ENCODE measurements at regions not wholly inside any gene's neighbourhood (a gene's known extent, or its start where the extent isn't known, plus 50 kb on each side); places are given as distances from the start of the nearest gene placed in this dataset.

GRCh38 chr5:176711883-176712282 is 64.6 kb downstream of the TSPAN17 start:
- intact Hi-C loops (cut with micrococcal nuclease), result no loop called here
- H3K27me3 Mint-ChIP-seq, result peaks cover 61% of the 10 kb centered on the region
- H3K36me3 Mint-ChIP-seq (ENCODE audit: low read depth), result no peaks in the 10 kb centered on the region
- H3K4me1 Mint-ChIP-seq (ENCODE audit: low read depth), result no peaks in the 10 kb centered on the region
- H3K4me3 Mint-ChIP-seq, result no peak overlapping the region
- no peaks in the 10 kb centered on the region for H3K9me3 Mint-ChIP-seq
- H3K27ac Mint-ChIP-seq, result no peak overlapping the region

DNA sequence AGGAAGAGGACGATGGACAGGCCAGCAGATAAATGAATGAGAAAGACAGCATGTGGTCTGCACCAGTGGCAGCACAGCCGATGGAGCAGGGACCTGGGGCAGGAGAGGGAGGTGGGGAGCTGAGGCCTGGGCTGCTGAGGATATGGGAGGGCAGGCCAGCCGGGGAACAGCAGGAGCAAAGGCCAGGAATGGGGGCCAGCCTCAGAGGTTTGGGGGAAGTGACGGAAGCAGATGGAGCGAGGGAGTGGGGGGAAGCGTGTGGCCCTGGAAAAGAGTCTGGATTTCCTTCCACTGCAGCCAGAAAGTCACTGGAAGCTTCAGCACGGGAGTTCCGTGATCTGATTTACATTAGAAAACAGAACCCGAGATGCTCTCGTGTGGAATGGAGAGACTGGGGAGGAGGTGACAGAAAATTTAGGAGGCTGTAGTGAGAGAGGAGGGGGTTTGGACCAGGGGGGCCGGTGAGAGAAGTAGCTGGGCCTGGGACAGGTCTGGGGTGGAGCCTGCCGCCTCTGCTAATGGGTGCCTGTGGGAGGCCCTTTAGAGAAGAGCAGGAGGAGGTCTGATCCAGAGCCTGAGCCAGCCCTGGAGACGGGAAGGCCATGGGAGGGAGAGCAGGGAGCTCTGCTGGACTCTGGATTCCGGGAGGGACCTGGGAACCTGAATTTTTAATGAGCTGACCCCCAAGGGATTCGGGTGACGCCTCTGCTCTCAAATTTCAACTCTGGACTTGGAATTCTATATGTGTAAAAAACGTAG is 65.4 kb downstream of the TSPAN17 start:
- Mint-ChIP-seq H3K36me3 (ENCODE audit: low read depth) (no peaks in the 10 kb centered on the region), H3K4me1 (ENCODE audit: low read depth) (no peaks in the 10 kb centered on the region), H3K27me3 (peaks cover 61% of the 10 kb centered on the region), H3K9me3 (no peaks in the 10 kb centered on the region), H3K27ac (no peak overlapping the region), H3K4me3 (no peak overlapping the region)
- intact Hi-C loops (cut with micrococcal nuclease), result no loop called here

- Mint-ChIP-seq H3K27me3 (peaks cover 64% of the 10 kb centered on the region), H3K4me1 (ENCODE audit: low read depth) (no peaks in the 10 kb centered on the region), H3K36me3 (ENCODE audit: low read depth) (no peaks in the 10 kb centered on the region), H3K27ac (no peak overlapping the region), H3K9me3 (no peaks in the 10 kb centered on the region), H3K4me3 (no peak overlapping the region)
- intact Hi-C loops (cut with micrococcal nuclease), result no loop called here
Observed at GRCh38 chr5:176713409-176713808, 66.1 kb downstream of the TSPAN17 start.

GRCh38 chr5:176714067-176714466 is 66.8 kb downstream of the TSPAN17 start:
- Mint-ChIP-seq H3K27me3 (peaks cover 62% of the 10 kb centered on the region), H3K4me1 (ENCODE audit: low read depth) (peaks cover 3% of the 10 kb centered on the region), H3K27ac (no peak overlapping the region), H3K9me3 (no peaks in the 10 kb centered on the region), H3K36me3 (ENCODE audit: low read depth) (no peaks in the 10 kb centered on the region), H3K4me3 (no peak overlapping the region)
- intact Hi-C loops (cut with micrococcal nuclease), result no loop called here

DNA sequence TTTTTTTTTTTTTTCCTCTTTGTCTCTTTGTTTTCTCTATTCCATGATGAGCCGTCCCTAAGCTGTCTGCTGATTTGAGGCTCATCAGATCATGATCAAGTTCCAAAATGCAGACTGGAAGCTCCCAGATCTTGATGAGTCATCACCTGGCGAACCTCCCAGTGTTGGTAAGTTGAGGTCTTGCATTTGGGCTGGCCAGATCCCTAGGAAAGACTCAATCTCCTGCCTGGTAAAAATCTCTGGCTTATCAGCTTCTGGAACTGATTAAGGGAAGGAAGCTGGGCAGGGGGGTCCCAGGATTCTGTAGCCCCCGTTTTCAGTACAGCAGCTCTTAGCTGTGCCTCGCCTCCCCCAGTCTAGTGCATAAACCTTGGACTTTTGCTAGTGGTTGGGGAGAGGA is 69.0 kb downstream of the TSPAN17 start:
- H3K4me3 Mint-ChIP-seq, result no peak overlapping the region
- H3K27ac Mint-ChIP-seq, result no peak overlapping the region
- intact Hi-C loops (cut with micrococcal nuclease), result no loop called here
- H3K4me1 Mint-ChIP-seq (ENCODE audit: low read depth), result peaks cover 5% of the 10 kb centered on the region
- no peaks in the 10 kb centered on the region for H3K9me3 Mint-ChIP-seq
- no peaks in the 10 kb centered on the region for H3K36me3 Mint-ChIP-seq (ENCODE audit: low read depth)
- peaks cover 63% of the 10 kb centered on the region for H3K27me3 Mint-ChIP-seq

DNA sequence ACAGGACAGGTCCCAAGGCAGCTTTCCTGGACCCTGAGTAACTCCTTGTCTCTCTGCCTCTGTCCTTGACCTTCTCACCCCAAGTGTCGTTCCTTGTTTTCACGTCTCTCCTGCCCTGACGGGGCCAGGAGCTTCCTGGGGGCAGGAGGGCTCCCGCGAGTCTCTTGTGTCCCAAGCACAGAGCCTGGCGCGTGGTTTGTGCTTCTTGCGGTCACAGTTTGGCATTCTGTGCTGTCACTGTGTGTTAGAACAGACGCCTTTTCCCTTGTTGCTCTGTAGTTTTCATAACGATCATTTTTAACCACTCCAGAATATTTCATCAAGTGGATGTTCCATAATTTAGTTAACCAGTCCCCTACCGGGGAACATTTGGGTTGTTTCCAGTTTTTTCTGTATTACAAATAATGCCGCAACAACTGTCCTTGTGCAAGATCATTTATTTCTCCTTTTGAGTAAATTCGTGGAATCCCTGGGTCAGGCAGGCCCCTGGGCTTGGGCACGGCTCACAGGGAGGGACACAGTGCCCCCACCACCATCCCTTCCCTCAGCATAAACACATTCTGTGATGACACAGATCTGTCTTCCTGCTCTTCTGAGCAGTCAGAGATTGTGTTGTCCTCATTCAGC is 71.9 kb downstream of the TSPAN17 start:
- H3K36me3 Mint-ChIP-seq (ENCODE audit: low read depth), result no peaks in the 10 kb centered on the region
- H3K4me1 Mint-ChIP-seq (ENCODE audit: low read depth), result peaks cover 5% of the 10 kb centered on the region
- no peak overlapping the region for H3K27ac Mint-ChIP-seq
- H3K27me3 Mint-ChIP-seq, result peaks cover 55% of the 10 kb centered on the region
- no peaks in the 10 kb centered on the region for H3K9me3 Mint-ChIP-seq
- intact Hi-C loops (cut with micrococcal nuclease), result no loop called here
- H3K4me3 Mint-ChIP-seq, result no peak overlapping the region

DNA sequence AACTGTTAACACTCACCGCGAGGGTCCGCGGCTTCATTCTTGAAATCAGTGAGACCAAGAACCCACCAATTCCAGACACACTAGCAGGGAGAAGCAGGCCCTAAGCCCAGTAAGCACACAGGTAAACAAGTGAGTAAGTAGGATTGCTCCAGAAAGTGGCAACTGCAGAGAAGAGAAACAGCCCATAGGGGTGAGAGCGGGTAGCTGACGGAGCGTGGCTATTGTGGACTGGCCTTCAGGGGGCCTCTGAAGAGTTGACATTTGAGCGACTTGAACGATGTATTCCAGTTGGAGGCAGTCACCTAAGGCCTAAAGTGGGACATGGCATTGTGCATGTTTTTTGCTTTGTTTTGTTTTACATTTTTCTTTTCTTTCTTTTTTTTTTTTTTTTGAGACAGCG is 74.2 kb downstream of the TSPAN17 start:
- peaks cover 60% of the 10 kb centered on the region for H3K27me3 Mint-ChIP-seq
- no peaks in the 10 kb centered on the region for H3K9me3 Mint-ChIP-seq
- no peak overlapping the region for H3K4me3 Mint-ChIP-seq
- no peak overlapping the region for H3K27ac Mint-ChIP-seq
- intact Hi-C loops (cut with micrococcal nuclease), result no loop called here
- no peaks in the 10 kb centered on the region for H3K36me3 Mint-ChIP-seq (ENCODE audit: low read depth)
- H3K4me1 Mint-ChIP-seq (ENCODE audit: low read depth), result peaks cover 5% of the 10 kb centered on the region

DNA sequence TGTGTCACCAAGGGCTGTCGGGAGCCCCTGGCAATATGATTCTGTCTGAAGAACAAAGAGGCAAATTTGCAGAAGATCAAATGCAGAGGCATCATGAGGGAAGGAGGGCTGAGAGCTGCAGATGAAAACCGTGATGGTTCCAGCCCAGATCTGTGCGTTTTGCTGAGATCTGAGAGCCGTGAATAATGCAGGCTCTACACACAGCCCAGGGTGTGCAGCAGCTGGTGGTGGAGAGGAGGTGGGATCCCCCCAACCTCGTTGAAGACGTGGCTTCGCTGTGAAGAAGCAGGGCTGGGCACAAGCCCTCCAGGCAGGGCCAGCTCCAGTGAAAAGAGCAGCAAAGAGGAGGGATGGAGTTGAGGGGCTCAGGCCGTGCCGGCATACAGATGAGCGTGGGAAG is 75.5 kb downstream of the TSPAN17 start:
- intact Hi-C loops (cut with micrococcal nuclease), result no loop called here
- peaks cover 68% of the 10 kb centered on the region for H3K27me3 Mint-ChIP-seq
- H3K4me3 Mint-ChIP-seq, result no peak overlapping the region
- no peaks in the 10 kb centered on the region for H3K9me3 Mint-ChIP-seq
- H3K27ac Mint-ChIP-seq, result no peak overlapping the region
- no peaks in the 10 kb centered on the region for H3K36me3 Mint-ChIP-seq (ENCODE audit: low read depth)
- peaks cover 5% of the 10 kb centered on the region for H3K4me1 Mint-ChIP-seq (ENCODE audit: low read depth)

DNA sequence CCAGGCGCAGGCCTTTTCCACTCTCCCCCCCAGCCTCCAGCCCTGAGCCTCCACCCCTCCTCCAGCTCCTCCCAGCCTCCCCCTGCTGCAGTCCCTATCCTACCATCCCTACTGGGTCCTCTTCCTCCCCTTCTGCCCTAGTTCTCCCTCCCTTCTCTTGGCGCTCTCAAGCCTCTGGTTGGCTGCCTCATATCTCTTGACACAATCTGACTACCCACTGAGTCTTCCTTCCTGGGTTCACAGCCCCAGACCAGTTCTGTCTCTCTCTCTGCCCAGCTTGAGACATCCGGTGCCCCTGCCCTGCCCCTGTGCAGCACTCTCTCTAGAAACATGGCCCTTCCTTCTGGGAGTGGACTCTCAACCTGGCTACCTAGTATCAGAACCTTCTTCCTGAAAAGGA is 76.2 kb downstream of the TSPAN17 start:
- H3K4me1 Mint-ChIP-seq (ENCODE audit: low read depth), result peaks cover 5% of the 10 kb centered on the region
- H3K27me3 Mint-ChIP-seq, result peaks cover 62% of the 10 kb centered on the region
- no peak overlapping the region for H3K4me3 Mint-ChIP-seq
- no peaks in the 10 kb centered on the region for H3K36me3 Mint-ChIP-seq (ENCODE audit: low read depth)
- no peaks in the 10 kb centered on the region for H3K9me3 Mint-ChIP-seq
- intact Hi-C loops (cut with micrococcal nuclease), result no loop called here
- H3K27ac Mint-ChIP-seq, result no peak overlapping the region

DNA sequence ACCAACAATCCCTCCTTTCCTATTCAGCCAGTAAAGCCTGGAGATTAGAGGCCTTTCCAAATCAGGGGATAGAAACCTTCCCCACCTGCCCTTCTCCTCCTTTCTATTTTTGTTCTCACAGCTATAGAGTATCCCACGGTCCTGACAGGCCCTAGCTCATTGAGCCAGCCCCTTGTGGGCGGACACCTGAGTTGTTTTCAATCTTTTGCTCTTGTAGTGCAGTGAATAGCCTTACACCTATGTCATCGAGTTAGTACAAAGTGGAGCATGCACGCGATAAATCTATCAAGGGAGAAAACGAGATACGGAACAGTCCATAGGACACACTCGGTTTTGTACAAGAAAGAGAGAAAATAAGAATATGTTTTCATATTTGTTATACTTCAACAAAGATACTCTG is 77.2 kb downstream of the TSPAN17 start:
- Mint-ChIP-seq H3K4me3 (no peak overlapping the region), H3K27ac (no peak overlapping the region), H3K4me1 (ENCODE audit: low read depth) (no peaks in the 10 kb centered on the region), H3K27me3 (peaks cover 60% of the 10 kb centered on the region), H3K36me3 (ENCODE audit: low read depth) (no peaks in the 10 kb centered on the region), H3K9me3 (no peaks in the 10 kb centered on the region)
- intact Hi-C loops (cut with micrococcal nuclease), result no loop called here

DNA sequence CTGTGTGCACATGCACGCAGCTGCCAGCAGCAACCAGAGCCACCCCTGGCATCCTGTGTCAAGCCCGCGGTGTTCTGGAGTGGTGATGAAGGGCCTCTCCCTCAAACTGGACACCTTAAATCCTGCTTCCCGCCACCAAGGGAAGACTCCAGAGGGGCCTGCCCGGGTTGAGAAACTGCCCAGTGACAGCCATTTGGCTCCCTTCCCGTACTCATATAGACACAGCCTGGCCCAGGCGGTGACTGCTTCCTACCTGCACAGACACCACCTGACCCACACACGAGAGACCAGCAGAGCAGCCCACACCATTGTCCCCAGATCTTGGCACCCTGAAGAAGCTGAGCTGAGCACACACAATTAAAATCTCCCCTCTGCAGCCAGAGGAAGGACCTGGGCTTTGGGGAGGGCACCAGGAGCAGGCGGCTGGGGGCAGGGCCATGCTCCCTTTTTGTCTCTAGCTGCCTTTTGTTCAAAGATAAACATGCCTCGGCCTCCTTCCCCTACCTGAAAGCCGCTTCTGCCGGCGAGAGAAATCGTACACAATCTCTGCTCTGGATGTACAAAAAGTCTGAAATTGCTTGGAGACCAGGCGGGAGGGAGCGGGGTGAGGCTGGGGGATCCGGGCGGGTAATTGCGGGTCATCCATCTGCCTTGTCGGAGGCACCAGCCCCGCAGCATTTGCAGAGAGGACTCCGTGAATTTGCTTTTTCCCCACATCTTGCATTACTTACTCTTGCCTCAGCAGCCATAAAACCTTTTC is 78.4 kb downstream of the TSPAN17 start:
- H3K9me3 Mint-ChIP-seq, result no peaks in the 10 kb centered on the region
- no peak overlapping the region for H3K4me3 Mint-ChIP-seq
- H3K4me1 Mint-ChIP-seq (ENCODE audit: low read depth), result no peaks in the 10 kb centered on the region
- H3K36me3 Mint-ChIP-seq (ENCODE audit: low read depth), result no peaks in the 10 kb centered on the region
- peaks cover 62% of the 10 kb centered on the region for H3K27me3 Mint-ChIP-seq
- intact Hi-C loops (cut with micrococcal nuclease), result no loop called here
- H3K27ac Mint-ChIP-seq, result no peak overlapping the region

- peaks cover 53% of the 10 kb centered on the region for H3K27me3 Mint-ChIP-seq
- H3K36me3 Mint-ChIP-seq (ENCODE audit: low read depth), result no peaks in the 10 kb centered on the region
- H3K4me3 Mint-ChIP-seq, result no peak overlapping the region
- no peaks in the 10 kb centered on the region for H3K4me1 Mint-ChIP-seq (ENCODE audit: low read depth)
- H3K9me3 Mint-ChIP-seq, result no peaks in the 10 kb centered on the region
- no peak overlapping the region for H3K27ac Mint-ChIP-seq
- intact Hi-C loops (cut with micrococcal nuclease), result no loop called here
Observed at GRCh38 chr5:176726746-176727527, 79.7 kb downstream of the TSPAN17 start.

GRCh38 chr5:176727528-176727900 is 80.2 kb downstream of the TSPAN17 start:
- intact Hi-C loops (cut with micrococcal nuclease), result no loop called here
- Mint-ChIP-seq H3K27me3 (peaks cover 56% of the 10 kb centered on the region), H3K27ac (no peak overlapping the region), H3K36me3 (ENCODE audit: low read depth) (no peaks in the 10 kb centered on the region), H3K4me3 (no peak overlapping the region), H3K4me1 (ENCODE audit: low read depth) (no peaks in the 10 kb centered on the region), H3K9me3 (no peaks in the 10 kb centered on the region)
